ENCODE measurements at regions not wholly inside any gene's neighbourhood (a gene's known extent, or its start where the extent isn't known, plus 50 kb on each side); places are given as distances from the start of the nearest gene placed in this dataset.

Small RNAs in the stretch of these regions (small RNA-seq; reads per million reads assigned to genes)
- 0 reads per million in 4 donors for gene RNU6-1087P
